ENCODE measurements at regions not wholly inside any gene's neighbourhood (a gene's known extent, or its start where the extent isn't known, plus 50 kb on each side); places are given as distances from the start of the nearest gene placed in this dataset.

DNA sequence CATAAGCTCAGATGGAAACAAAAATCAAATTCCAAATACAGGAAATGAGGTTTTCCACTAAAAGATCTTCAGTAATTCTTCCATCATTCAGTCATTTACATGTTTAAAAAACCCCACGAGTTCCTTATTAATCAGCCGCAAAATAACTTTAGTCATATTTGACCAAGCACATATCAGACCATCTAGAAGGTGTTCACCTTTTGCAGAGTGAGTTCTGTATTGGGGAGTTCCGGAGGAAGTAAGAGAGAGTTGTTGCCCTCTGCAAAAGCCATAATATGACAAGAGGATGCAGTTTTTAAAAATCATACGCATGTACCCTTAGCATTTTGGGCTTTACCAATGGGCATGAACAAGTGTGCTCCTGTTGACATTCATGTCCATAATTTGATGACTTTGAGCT, 61.6 kb downstream of the CCR1 start:
- H3K4me3 ChIP-seq (ENCODE audit: low read depth, low read length), result no peak overlapping the region
- DNase-seq (ENCODE audit: low read depth), result no peak

GRCh38 chr3:46146021-46146420, 62.1 kb downstream of the CCR1 start:
- no peak overlapping the region for H3K4me3 ChIP-seq (ENCODE audit: low read depth, low read length)
- DNase-seq (ENCODE audit: low read depth), result no peak

- no peak for DNase-seq (ENCODE audit: low read depth)
- no peak overlapping the region for H3K4me3 ChIP-seq (ENCODE audit: low read depth, low read length)
These were observed 63.0 kb downstream of the CCR1 start for GRCh38 chr3:46145147-46145546.

- no peak overlapping the region for H3K4me3 ChIP-seq (ENCODE audit: low read depth, low read length)
- DNase-seq (ENCODE audit: low read depth), result no peak
These were observed 64.1 kb downstream of the CCR1 start for GRCh38 chr3:46143951-46144473.

DNA sequence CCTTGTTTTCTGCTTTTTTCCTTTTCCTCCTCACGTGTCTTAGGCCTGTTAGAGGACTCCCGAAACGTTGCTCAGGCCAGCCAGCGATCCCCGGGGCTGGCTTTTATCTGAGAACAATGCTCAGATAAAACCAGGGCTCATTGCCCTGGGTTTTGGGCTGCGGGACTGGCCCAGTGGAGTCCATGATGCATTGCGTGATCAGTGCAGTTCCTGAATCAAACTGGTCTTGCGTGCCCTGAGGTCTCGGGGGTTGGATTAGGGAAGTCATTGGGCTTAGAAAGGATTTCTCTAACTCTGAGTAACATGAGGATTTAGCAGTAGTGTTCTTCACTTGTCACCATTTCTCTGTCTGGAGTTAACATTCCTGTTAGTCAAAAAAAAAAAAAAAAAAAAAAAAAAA, 66.3 kb downstream of the CCR1 start:
- H3K4me3 ChIP-seq (ENCODE audit: low read depth, low read length), result no peak overlapping the region
- DNase-seq (ENCODE audit: low read depth), result no peak

GRCh38 chr3:46138581-46138980, 69.5 kb downstream of the CCR1 start:
- no peak overlapping the region for H3K4me3 ChIP-seq (ENCODE audit: low read depth, low read length)
- no peak for DNase-seq (ENCODE audit: low read depth)

DNA sequence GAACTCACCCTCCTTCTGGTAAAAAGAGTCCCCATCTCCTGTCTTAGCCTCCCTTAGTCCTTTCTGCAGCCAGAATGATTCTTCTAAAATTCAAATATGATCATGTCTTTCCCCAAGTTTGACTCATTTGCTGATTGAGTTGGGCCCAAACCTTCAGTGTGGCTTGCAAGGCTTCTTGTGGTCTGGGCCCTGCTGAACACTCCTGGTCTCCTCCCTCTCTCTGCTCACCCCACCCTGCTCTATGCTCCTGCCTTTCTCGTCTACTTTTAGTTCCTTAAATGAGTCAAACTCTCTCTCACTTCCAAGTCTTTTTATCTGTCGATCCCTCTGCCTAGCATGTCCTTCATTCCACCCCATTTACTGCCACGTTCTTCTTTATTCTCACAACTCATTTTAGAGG, 72.6 kb downstream of the CCR1 start:
- no peak for DNase-seq (ENCODE audit: low read depth)
- no peak overlapping the region for H3K4me3 ChIP-seq (ENCODE audit: low read depth, low read length)

GRCh38 chr3:46133285-46133684, 74.8 kb downstream of the CCR1 start:
- DNase-seq (ENCODE audit: low read depth), result no peak
- no peak overlapping the region for H3K4me3 ChIP-seq (ENCODE audit: low read depth, low read length)

DNA sequence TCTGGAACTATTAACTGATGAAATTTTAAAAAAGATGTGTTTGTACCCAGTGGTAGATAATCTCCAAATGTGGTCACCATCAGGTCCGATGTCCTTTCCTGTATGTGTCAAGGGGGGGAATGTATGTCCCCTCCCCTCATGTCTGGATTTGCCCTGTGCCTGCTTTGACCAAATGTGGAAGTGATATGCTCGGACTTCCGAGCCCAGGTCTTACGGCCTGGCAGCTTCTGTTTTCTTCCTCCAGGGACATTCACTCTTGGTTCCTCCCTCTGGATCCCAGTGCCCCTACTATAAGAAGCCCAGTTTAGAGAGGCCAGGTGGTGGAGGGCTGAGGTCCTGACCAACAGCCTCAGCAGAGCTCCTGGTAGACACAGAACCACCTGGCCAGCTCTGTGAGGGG, 75.5 kb downstream of the CCR1 start:
- DNase-seq (ENCODE audit: low read depth), result no peak
- H3K4me3 ChIP-seq (ENCODE audit: low read depth, low read length), result no peak overlapping the region

DNA sequence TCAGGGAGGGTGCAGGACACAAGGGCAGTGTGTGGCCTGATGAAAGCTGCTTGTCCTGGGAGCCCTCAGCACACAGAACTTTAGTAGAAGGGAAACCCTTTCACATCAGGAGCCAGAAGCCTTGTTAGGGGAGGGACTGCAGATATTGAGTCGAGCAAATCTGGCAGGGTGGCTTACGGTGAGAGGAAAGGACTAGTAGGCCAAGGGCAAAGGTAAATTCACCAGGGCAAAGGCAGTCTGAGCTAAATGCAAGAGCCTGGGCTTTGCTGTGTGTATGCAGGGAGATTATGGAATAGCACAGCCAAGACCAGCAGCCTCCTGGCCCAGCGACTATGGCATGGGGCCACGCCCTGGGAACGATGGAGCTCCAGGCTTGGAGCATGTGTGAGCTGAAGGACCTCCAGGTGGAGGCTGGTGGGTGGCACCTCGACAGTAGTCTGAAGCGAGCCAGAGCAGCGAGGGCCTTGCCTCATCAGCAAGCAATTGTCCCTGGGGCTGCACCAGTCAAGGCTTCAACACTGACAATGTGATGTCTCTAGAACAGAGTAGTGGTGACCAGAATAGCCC, 76.1 kb downstream of the CCR1 start:
- DNase-seq (ENCODE audit: low read depth), result no peak
- H3K4me3 ChIP-seq (ENCODE audit: low read depth, low read length), result no peak overlapping the region

GRCh38 chr3:46130631-46131310, 77.3 kb downstream of the CCR1 start:
- no peak for DNase-seq (ENCODE audit: low read depth)
- H3K4me3 ChIP-seq (ENCODE audit: low read depth, low read length), result no peak overlapping the region

DNA sequence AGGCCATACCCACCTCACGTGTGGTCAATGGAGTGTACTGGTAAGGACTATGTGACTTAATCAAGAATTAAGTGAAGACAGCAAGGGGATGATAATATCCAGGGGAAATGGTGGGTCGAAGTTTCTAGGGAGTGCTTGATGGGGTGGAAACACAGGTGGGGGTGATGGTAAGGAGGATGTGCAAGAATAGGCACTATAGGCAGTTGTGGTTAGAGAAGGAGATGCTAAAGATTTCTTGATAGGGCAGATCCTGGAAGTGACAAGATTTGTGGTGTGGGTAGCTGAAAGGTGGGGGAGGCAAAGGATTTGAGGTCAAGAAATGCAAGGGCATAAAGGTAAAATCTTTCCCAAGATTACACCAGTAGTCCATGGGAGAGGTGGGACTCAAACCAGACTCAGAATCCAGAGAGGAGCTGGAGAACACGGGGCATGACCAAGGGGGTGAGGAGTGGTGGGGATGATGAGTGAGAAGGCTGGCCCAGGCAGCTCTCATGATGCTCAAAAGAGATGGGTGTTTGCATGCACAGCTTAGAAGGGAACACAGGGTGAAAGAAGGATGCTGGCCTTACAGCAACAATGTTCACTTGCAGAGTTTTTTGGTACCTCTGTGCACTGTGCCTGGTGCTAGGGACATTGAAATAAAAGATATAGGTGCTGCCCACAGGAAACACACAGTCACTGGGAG, 78.4 kb downstream of the CCR1 start:
- DNase-seq (ENCODE audit: low read depth), result no peak
- no peak overlapping the region for H3K4me3 ChIP-seq (ENCODE audit: low read depth, low read length)

GRCh38 chr3:46127503-46127902, 80.6 kb downstream of the CCR1 start:
- DNase-seq (ENCODE audit: low read depth), result peak; percentile 66
- no peak overlapping the region for H3K4me3 ChIP-seq (ENCODE audit: low read depth, low read length)

DNA sequence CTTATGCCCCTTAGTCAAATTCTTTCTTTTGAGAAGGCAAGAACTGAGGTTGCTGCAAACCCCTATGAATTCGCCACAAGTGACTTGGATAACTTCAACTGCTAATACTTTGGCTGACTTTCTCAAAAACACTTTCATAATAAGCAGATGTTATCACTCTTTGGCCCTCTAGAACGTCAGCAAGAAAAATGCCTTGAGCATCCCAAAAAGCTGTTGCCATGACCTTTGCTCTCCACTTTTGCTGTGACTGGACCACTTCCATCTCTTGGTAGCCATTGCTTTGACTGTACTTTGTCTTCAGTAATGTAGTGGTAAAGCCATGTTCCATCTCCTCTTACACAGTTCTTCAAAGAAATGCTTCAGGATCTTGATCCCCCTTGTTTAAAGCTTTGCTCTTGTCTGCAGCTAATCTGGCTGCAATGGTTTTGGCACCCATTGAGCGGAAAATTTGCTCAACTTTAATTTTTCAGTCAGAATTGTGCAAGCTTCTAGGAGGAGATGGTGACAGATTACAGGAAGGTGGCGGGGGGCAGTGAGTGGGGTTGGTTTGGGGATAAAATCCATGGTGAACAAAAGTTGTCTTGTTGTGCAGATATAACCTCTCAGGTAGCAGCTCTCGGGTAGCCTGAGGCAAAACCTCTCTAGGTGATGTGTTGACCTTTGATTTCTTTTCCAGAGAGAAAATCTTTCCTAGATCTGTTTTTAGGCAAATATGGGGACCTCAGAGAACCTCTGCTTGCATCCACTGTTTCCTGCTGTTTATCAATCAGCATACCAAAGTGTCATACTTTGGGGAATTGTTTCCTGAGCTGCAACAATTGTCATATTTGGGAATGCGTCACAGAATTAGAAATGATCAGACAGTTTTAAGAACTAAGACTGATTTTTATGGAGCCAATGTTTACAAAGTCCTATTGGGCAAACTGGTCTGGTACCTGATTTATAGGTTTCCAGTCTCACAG, 83.6 kb downstream of the CCR1 start:
- DNase-seq (ENCODE audit: low read depth), result no peak
- no peak overlapping the region for H3K4me3 ChIP-seq (ENCODE audit: low read depth, low read length)

DNA sequence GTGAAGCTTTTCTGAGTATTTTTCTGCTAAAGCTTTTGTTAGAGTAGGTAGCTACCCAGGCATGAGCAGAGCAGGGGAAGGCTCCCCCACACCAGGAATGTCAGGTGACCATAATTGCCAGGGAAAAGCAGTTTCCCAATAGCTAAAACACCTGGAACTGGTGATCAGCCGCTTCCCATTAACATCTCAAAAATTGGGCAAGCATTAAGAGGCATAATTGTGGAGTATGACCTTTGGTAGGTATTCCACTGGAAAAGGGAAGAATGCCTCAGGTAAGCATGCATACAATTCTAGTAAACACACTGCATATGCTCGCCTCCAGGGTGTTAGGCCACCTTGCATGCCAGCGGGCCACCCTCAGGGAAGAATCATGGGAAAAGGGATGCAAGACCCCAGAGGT, 84.5 kb downstream of the CCR1 start:
- no peak for DNase-seq (ENCODE audit: low read depth)
- no peak overlapping the region for H3K4me3 ChIP-seq (ENCODE audit: low read depth, low read length)

DNA sequence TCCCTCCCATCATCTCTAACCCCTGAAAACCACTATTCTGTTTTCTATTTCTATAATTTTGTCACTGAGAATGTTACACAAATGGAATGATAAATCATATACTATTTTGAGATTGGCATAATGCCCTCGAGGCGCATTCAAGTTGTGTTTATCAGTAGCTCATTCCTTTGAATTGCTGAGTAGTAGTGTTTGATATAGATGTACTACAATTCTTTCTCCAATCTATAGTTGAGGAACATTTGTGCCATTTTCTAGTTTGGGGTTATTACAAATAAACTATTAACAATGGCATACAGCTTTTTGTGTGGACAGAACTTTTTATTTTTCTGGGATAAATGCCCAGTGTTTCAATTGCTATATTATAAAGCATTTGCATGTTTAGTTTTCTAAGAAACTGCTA, 86.0 kb downstream of the CCR1 start:
- no peak for DNase-seq (ENCODE audit: low read depth)
- no peak overlapping the region for H3K4me3 ChIP-seq (ENCODE audit: low read depth, low read length)

DNA sequence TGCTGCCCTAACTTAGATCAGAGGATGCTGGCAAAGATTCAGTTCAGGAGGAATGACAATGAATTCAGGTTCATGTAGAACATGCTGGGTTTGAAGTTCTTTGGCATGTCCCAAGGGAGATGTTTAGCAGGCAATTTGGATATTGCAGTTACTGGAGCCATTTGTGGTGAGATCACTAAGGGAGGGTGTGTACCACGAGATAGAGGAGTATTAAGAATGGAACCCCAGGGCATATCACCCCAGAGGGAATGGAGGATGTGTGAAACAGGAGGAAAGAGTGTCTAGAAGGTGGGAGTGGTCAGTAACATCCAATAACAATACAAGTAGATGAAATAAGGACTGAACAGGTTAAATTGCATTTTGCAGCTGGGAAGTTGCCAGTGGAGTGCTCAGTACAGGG, 87.1 kb downstream of the CCR1 start:
- H3K4me3 ChIP-seq (ENCODE audit: low read depth, low read length), result no peak overlapping the region
- DNase-seq (ENCODE audit: low read depth), result no peak

DNA sequence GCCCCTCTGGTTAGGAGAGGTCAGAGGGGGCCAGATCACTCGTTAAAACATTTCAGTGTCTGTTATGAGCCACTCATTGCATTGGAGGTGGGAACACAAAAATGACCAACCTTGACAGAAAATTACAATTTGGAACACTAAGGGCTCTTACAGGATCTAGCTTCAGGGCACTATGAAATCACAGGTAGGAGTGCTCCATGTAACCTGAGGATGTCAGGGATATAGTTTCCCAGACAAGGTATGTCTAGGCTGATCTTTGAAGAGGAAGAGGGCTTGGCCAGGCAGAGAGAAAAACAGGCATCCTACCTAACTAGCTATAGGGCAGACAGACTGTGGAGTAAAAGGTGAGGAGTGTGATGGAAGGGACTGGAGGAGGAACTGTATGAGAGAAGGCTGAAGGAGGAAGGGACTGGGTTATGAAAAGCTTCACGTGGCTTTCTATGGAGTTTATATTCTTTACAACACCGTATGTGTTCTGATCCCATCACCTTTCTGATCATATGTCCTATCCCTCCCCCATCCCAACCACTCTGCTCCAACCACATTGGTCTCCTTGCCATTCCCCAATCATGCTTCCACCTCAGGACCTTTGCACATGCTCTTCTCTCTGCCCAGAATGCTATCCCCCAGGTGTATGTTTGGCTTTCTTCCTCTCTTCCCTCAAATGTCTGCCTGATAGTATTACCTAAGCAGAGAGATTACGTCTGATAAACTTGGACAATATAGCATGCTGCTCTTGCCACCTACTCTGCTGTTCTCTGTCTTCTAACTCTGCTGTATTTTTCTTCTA, 88.2 kb downstream of the CCR1 start:
- no peak for DNase-seq (ENCODE audit: low read depth)
- H3K4me3 ChIP-seq (ENCODE audit: low read depth, low read length), result no peak overlapping the region

DNA sequence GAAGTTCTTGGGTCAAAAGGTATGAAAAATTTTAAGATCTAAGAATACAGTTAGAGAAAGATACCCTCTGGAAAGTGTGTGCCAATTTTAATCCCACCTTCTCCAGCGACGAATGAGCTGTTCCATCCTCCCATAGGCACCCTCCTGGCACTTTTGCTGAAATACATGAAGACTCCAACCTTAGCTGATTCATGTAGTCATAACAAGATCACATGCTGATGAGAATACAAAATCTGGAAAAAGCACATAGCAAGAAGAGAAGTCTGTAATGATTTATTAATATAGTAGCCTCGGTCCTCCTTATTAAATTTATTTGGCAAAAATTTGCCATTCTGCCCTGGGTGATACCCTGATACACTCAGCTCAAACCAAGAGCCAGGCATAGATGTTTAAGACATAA, 88.9 kb downstream of the CCR1 start:
- H3K4me3 ChIP-seq (ENCODE audit: low read depth, low read length), result no peak overlapping the region
- DNase-seq (ENCODE audit: low read depth), result no peak
